Omental fat pad (tissue), 3 donors: ENCODE measurements at regions not wholly inside any gene's neighbourhood (a gene's known extent, or its start where the extent isn't known, plus 50 kb on each side); places are given as distances from the start of the nearest gene placed in this dataset.

Experiments used
- ATAC-seq: fragments of 150-250 bp; one replicate; pipeline ENCODE4 v1.9.1; 2016; ENCODE audit warnings: mild to moderate bottlenecking, moderate library complexity; ENCODE audit not compliant: low FRiP score
- DNase-seq: peaks from one replicate; pipeline ENCODE4 v3.0.0-alpha.2; 2019; ENCODE audit warnings: low spot score
- TF ChIP-seq, protein P1 (sequence below), 3 donors: fragments of 450-650 bp; IDR thresholded peaks; one replicate each; pipeline ENCODE4 v1.5.1; 2016 to 2017; ENCODE audit warnings: antibody characterized with exemption in 3 of 3, mild to moderate bottlenecking in 3 of 3, moderate library complexity in 2 of 3

DNA sequence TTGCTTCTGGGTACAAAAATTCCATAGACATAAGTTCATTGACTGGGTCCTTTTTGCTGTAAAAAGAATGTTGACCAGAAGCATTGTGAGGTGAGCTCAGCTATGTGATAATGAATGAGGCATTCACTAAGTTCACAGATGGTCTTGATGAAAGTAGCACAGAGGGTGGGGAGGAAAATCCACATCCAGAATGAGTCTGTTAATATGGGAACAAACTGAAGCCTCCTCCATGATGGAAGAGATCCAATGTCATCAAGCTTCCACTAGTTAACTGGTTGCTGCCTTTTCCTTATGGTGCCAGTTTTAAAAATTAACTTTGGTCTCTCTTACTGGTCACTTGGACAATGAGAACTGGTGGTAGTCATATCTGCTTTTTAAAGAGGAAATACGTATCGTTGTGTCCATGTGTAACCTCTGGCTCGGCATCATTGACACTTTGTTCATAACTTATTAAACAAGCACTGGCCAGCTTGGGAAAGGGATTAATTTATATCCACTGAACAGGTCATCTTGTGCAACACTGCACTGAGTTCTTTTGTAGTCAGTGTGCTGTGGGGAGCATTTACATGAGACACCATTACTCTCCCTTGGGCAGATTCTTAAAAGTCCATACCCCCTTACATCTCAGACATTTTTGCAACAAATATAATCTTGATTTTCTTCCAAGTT is 88.6 kb downstream of the ADAMTS1 start:
- DNase-seq (no peak), ATAC-seq (no peak)
- TF ChIP-seq, protein P1, sequence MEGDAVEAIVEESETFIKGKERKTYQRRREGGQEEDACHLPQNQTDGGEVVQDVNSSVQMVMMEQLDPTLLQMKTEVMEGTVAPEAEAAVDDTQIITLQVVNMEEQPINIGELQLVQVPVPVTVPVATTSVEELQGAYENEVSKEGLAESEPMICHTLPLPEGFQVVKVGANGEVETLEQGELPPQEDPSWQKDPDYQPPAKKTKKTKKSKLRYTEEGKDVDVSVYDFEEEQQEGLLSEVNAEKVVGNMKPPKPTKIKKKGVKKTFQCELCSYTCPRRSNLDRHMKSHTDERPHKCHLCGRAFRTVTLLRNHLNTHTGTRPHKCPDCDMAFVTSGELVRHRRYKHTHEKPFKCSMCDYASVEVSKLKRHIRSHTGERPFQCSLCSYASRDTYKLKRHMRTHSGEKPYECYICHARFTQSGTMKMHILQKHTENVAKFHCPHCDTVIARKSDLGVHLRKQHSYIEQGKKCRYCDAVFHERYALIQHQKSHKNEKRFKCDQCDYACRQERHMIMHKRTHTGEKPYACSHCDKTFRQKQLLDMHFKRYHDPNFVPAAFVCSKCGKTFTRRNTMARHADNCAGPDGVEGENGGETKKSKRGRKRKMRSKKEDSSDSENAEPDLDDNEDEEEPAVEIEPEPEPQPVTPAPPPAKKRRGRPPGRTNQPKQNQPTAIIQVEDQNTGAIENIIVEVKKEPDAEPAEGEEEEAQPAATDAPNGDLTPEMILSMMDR (IDR thresholded peaks at IDR 0.05): no peak

DNA sequence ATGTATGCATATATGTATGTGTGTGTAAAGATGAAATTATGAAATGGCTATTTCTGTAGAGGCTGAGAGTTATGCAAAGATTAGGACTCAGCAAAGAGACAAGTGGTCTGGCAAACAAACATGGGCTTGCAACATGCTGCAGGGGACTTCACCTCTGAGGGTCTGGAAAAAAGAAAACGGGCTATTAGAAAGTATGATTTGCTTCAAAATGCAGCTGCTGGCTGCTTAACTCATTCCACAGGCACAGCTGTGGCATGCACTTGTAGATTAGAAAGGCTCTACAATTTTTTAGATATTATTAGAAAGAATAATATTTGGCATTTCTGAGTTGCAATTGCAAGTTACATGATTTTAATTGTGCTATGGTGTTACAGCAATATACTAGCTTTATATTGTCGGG is 90.4 kb downstream of the ADAMTS1 start:
- TF ChIP-seq, protein P1 (IDR thresholded peaks at IDR 0.05): no peak
- ATAC-seq (no peak), DNase-seq (no peak)

DNA sequence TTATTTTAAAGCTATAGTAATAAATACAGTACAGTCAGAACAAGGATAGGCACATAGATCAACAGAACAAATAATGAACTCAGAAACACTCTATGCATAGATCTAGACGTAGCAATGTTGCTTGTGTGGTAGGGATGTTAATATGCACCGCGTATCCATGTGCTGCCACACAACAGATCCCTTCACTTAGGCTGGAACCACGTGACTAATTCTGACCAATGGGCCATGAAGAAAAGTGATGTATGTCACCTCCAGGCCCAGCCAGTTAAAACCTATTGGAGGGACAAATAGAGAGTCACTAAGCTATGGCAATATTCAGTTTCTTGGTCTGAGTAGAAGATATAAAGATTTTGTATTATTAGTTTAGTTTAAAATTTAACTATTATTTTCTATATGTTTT is 91.4 kb downstream of the ADAMTS1 start:
- ATAC-seq: no peak
- TF ChIP-seq, protein P1 (IDR thresholded peaks at IDR 0.05): no peak
- DNase-seq: no peak

DNA sequence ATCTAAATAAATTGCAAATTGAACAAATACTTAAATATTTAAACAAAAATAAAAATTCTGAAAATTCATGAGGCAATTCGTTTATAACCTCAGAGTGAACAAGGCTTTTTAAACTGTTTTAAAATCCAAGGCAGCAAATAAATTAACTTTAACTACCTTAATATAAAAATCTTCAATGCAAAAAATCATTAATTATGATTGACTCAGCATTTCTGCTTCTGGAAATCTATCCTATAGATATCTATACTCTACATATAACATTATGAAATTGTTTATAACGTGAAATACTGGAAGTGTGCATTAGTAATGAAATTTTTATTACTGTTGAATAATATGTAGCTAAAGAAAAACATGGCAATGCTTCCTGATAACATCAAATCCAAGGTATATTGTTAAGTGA is 92.4 kb downstream of the ADAMTS1 start:
- TF ChIP-seq, protein P1 (IDR thresholded peaks at IDR 0.05): no peak
- DNase-seq: no peak
- ATAC-seq: no peak

DNA sequence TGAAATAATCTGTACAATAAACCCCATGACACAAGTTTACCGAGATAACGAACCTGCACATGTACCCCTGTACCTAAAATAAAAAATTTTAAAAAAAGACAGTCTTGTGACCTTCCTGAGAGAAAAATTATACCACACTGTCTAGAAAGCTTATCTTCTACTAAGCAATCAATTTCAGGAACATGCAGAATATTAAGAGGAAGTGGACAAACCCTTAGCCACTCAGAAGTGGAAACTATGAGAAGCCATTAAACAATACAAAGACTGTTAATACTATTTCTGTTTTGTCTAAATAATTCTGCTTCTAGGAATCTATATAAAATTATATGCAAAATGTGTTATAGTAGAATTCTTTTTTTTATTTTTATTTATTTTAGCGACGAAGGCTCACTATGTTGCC is 93.9 kb downstream of the ADAMTS1 start:
- no peak for ATAC-seq
- DNase-seq: no peak
- TF ChIP-seq, protein P1 (IDR thresholded peaks at IDR 0.05): no peak

DNA sequence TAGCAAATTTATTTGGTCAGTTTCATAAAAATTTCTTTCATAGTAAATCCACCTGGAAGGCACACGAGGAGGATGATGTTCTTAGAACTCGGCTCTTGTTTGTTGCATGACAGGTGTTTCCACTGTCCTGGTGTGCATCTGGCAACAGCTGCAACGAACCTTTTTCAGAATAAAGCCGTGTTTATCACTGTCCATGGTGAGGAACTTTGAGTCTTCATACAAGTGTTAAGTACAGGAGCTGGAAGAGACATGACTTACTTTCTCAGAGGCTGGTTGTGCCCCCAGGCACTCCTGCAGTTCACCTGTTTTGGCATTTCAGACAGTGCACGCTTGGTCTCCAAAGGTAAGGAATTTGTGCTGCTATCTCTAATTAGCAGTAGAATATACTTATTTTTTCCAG is 97.1 kb downstream of the ADAMTS1 start:
- no peak for DNase-seq
- no peak for ATAC-seq
- TF ChIP-seq, protein P1 (IDR thresholded peaks at IDR 0.05): no peak

DNA sequence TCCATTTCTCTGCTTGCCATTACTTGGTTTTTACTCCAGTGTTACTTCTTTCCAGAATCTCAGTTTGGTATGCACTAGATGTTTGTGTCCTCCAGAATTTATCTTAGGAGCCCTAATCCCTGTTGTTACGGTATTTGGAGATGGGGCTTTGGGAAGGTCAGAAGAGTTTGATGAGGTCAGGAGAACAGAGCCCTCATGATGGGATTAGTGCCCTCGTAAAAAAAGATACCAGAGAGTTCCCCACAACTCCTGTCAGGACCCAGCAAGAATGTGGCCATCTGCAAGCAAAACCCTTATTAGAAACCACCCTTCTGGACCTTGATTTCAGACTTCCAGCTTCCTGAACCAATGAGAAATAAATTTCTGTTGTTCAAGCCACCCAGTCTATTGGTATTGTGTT is 98.0 kb downstream of the ADAMTS1 start:
- DNase-seq (no peak), ATAC-seq (no peak)
- TF ChIP-seq, protein P1 (IDR thresholded peaks at IDR 0.05): no peak
